HG02884 (cell line): ENCODE measurements at regions not wholly inside any gene's neighbourhood (a gene's known extent, or its start where the extent isn't known, plus 50 kb on each side); places are given as distances from the start of the nearest gene placed in this dataset.
A peak's percentile ranks its signal among the peaks of the same experiment; 100 is the strongest.
"Not testable (repeated sequence)": the region's sequence is repeated elsewhere in the genome, so short reads cannot be mapped to it uniquely, and the experiment has no call there.

ENCODE experiments used
- ATAC-seq: cut with Tn5 transposase; IDR thresholded peaks from one replicate; pipeline ENCODE4 v1.9.1; 2021; ENCODE audit warnings: mild to moderate bottlenecking, moderate library complexity; ENCODE audit not compliant: unreplicated experiment

GRCh38 chr6:74519163-74519562, 686.7 kb downstream of the COL12A1 start:
- ATAC-seq, result no peak

GRCh38 chr6:74518035-74518434, 687.8 kb downstream of the COL12A1 start:
- no peak for ATAC-seq

DNA sequence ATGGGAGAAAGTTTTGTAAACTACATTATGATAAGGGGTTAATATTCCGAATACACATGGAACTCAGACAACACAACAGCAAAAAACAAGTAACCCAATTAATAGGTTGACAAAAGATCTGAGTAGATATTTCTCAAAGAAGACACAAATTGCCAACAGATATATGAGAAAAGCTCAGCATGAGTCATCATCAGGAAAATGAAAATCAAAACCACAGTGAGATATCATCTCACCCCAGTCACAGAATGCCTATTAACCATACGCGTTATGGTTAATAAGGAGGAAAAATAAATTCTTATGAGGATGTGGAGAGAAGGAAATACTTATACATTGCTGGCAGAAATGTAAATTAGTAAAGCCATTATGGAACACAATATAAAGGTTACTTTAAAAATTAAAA, 695.0 kb downstream of the COL12A1 start:
- ATAC-seq, result no peak

DNA sequence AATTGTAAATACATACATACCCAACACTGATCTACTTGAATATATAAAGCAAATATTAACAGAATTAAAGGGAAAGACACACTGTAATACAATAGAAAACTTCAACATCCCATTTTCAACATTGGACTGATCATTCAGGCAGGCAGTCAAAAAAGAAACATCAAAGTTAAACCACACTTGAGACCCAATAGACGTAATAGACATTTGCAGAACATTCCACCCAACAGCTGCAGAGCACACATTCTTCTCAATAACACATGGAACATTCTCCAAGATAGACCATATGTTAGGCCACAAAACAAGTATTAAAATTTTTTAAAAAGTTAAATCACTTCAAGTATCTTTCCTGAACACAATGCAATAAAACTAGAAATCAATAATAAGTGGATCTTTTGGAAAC, 698.2 kb downstream of the COL12A1 start:
- ATAC-seq, result no peak

DNA sequence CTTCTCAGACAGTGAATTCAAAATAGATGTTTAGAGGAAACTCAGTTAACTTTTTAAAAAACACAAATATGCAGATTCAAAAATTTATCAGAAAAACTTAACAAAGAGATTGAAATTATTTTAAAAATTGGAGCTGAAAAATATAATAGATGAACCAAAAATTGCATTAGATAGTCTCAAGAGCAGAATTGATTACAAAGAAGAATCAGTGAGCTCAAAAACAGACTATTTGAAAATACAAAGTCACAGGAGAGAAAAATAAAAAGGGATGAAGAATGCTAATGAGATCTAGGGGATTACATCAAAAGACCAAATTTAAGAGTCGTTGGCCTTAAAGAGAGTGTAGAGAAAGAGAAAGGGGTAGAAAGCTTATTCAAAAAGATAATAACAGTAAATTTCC, 700.5 kb downstream of the COL12A1 start:
- ATAC-seq, result no peak

DNA sequence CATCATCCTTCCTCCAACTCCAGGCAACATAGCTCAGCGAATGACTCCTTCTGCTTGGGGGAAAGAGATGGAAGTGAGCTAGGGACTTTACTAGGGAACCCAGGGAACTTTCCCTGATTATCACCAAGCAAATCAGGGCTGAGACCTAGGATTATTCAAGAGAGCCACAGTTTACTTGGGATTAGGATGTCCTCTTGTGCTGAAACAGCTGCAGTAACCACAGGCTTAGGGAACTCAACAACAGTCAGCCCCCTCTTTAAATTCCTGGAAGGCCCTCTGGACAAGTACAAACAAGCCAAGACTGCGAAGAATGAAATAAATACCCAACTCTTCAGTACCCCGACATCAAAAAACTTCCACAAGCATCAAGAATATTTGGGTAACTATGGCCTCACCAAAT, 700.9 kb downstream of the COL12A1 start:
- ATAC-seq, result no peak

GRCh38 chr6:74492587-74492986, 713.3 kb downstream of the COL12A1 start:
- ATAC-seq, result no peak

- no peak for ATAC-seq
Measured at GRCh38 chr6:74491844-74492374, 713.9 kb downstream of the COL12A1 start.

- not testable (repeated sequence) for ATAC-seq
Measured at GRCh38 chr6:74488726-74489125, 717.1 kb downstream of the COL12A1 start.

DNA sequence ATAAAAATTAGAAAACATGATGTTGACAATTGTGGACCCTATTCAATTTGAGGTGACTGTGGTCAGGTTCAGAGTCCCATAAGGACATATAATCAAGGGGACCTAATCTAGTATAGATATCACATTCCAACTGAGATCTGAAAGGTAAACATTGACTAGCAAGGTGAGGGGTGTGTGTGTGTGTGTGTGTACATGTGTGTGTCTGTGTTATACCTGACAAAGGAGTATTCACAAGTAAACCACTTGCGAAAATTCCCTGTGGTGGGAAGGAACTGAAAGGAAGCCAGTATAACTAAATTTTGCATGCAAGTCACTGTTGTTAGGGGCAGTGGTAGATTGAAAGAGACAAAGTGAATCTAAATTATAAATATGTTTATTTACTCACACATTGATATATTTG, 723.7 kb downstream of the COL12A1 start:
- ATAC-seq, result no peak

DNA sequence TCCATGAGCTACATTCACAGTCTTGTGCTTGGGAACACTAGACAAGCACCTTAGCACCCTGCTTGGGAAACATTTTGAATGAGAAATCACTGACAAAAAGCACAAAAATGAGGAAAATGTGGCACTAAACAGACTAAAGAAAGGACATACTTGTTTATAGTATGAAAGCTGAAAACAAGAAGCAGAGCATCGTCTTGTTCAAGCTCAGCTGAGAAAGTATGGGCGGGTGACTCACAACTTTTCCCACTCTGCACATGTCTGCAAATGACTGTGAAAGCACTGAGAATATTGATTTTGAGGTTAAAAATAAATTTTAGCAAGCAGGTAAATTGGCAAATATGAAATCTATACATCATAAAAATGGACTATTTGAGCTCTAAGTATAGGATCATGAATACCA, 725.3 kb downstream of the COL12A1 start:
- no peak for ATAC-seq

- no peak for ATAC-seq
Measured at GRCh38 chr6:74479960-74480359, 725.9 kb downstream of the COL12A1 start.

GRCh38 chr6:74479420-74479819, 726.4 kb downstream of the COL12A1 start:
- no peak for ATAC-seq

GRCh38 chr6:74474046-74474445, 731.8 kb downstream of the COL12A1 start:
- not testable (repeated sequence) for ATAC-seq

- not testable (repeated sequence) for ATAC-seq
Measured at GRCh38 chr6:74468552-74468951, 737.3 kb downstream of the COL12A1 start.

GRCh38 chr6:74467533-74468215, 738.2 kb downstream of the COL12A1 start:
- ATAC-seq, result no peak

DNA sequence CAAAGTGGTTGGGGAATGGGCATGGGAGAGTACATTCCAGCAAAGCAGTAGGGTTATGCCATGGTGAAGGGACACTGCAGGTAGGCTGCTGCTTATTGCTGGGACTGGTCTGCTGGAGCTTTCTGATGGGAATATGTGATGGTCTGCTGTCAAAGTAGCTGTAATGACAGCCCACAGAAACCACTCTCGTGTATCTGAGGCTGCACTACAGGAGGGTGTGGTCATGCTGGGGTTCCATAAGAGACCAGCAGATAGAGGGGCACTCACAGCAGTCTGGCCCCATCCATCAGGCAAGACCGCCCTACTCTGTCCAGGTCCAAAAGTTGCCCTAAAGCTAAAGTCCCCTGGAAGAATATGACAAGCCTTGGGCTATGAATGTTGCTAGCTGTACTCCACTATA, 739.3 kb downstream of the COL12A1 start:
- ATAC-seq, result no peak

- no peak for ATAC-seq
Measured at GRCh38 chr6:74459260-74459659, 746.6 kb downstream of the COL12A1 start.

DNA sequence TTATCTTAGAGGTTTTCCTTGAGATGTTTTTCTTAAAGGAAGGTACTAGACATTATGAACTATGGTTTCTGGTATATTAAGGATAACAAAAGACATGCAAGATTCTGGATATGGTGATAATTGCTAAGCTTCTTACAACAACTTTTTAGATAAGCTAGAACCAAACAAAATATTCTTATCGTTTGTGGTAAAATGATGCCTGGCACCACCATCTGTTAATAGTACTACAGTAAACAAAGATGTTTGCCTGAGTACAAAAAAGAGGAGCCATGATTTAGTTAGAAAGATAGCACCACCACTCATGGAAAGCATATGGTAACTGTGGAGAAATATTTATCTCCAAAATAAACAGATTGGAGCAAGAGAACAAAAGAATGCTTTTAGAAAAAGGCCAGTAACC, 747.3 kb downstream of the COL12A1 start:
- no peak for ATAC-seq

- no peak for ATAC-seq
Measured at GRCh38 chr6:74455786-74456185, 750.1 kb downstream of the COL12A1 start.

- ATAC-seq, result no peak
Measured at GRCh38 chr6:74451953-74452352, 753.9 kb downstream of the COL12A1 start.

- ATAC-seq, result no peak
Measured at GRCh38 chr6:74448850-74449249, 752.8 kb downstream of the CD109 start.

DNA sequence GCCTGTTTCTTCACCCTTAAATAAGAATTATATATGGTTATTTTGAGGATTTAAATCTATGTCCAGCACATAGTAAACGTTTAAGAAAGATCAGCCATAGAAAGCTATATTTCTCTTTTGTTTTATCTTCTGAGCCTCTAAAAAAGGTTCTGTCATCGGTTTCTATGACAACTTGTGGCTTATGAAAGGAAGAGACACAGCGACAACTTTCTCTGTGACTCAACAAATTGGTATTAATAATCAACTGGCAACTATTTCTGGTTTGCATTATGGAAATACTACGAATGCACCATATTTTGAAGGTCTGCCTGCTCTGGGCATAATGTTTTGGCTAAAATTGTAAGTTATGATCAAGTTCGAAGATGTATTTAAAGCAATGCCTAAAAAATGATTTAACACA, 751.0 kb downstream of the CD109 start:
- ATAC-seq, result peak; percentile 76
